SU-DHL-6 (cell line): ENCODE measurements at regions not wholly inside any gene's neighbourhood (a gene's known extent, or its start where the extent isn't known, plus 50 kb on each side); places are given as distances from the start of the nearest gene placed in this dataset.

Experiments
- H2AFZ ChIP-seq: fragments of 200-600 bp; sonication (generic); 2 replicates; pipeline ENCODE4 v1.6.1; 2014; ENCODE audit warnings: low read depth, mild to moderate bottlenecking, moderate library complexity, mixed read lengths, antibody characterized with exemption, low read length; ENCODE audit not compliant: severe bottlenecking
- H3F3A ChIP-seq: fragments of 200-600 bp; shearing (Covaris generic); 2 replicates; pipeline ENCODE4 v1.6.0; 2016; ENCODE audit warnings: antibody characterized with exemption, mild to moderate bottlenecking; ENCODE audit not compliant: insufficient read depth
- H3K27ac ChIP-seq: fragments of 200-600 bp; sonication (generic); 2 replicates; pipeline ENCODE4 v1.5.1; 2016; ENCODE audit warnings: low read depth, mild to moderate bottlenecking, low read length, moderate library complexity, mixed read lengths
- H3K27me3 ChIP-seq: fragments of 200-600 bp; sonication (generic), shearing (Covaris generic); 2 replicates; pipeline ENCODE4 v1.6.0; 2014; ENCODE audit warnings: mild to moderate bottlenecking, low read length
- H3K36me3 ChIP-seq: fragments of 200-600 bp; sonication (generic); 2 replicates; pipeline ENCODE4 v1.6.1; 2014; ENCODE audit warnings: mild to moderate bottlenecking, low read length, mixed read lengths
- H3K4me2 ChIP-seq: fragments of 300-600, 200-600 bp; shearing (Covaris generic), sonication (generic); 2 replicates; pipeline ENCODE4 v1.6.0; 2014; ENCODE audit warnings: low read length, low read depth, mild to moderate bottlenecking; ENCODE audit not compliant: poor library complexity, severe bottlenecking
- H3K4me3 ChIP-seq: fragments of 200-600 bp; sonication (generic); 2 replicates; pipeline ENCODE4 v1.5.1; 2014; ENCODE audit warnings: antibody characterized with exemption, low read length, mild to moderate bottlenecking, mixed read lengths; ENCODE audit not compliant: insufficient read depth, poor library complexity, severe bottlenecking
- H3K79me2 ChIP-seq: fragments of 200-600 bp; sonication (generic); 2 replicates; pipeline ENCODE4 v1.6.1; 2014; ENCODE audit warnings: mild to moderate bottlenecking, low read length, moderate library complexity; ENCODE audit not compliant: insufficient read depth
- H3K9ac ChIP-seq: fragments of 200-600 bp; sonication (generic); 2 replicates; pipeline ENCODE4 v1.7.0; 2014; ENCODE audit warnings: mild to moderate bottlenecking, low read length
- H3K9me2 ChIP-seq: fragments of 200-600 bp; sonication (generic); replicated peaks from 2 replicates; pipeline ENCODE4 v1.6.1; 2014; ENCODE audit warnings: low read length; ENCODE audit not compliant: insufficient read depth
- H3K9me3 ChIP-seq: fragments of 200-600 bp; sonication (generic); 2 replicates; pipeline ENCODE4 v1.6.1; 2014; ENCODE audit warnings: low read length, mixed read lengths; ENCODE audit not compliant: insufficient read depth
- H4K20me1 ChIP-seq: fragments of 200-600 bp; sonication (generic); 2 replicates; pipeline ENCODE4 v1.6.1; 2014; ENCODE audit warnings: low read depth, mild to moderate bottlenecking, antibody characterized with exemption, low read length, moderate library complexity, mixed read lengths
- EZH2phosphoT487 ChIP-seq: fragments of 200-600 bp; sonication (generic), shearing (Covaris generic); conservative IDR thresholded peaks from 2 replicates; pipeline ENCODE4 v1.6.1; 2018; ENCODE audit warnings: mild to moderate bottlenecking, antibody characterized with exemption, low read length, moderate library complexity, mixed read lengths
- TF ChIP-seq, protein P1 (sequence below): fragments of 200-600 bp; sonication (generic); IDR thresholded peaks from one replicate; pipeline ENCODE4 v1.5.1; 2017; ENCODE audit warnings: antibody characterized with exemption, mild to moderate bottlenecking, low read length, moderate library complexity; ENCODE audit not compliant: insufficient read depth, poor library complexity, severe bottlenecking

- no peak overlapping the region for H3K4me3 ChIP-seq
- no peaks in the 10 kb centered on the region for H3K27me3 ChIP-seq
- TF ChIP-seq, protein P1, sequence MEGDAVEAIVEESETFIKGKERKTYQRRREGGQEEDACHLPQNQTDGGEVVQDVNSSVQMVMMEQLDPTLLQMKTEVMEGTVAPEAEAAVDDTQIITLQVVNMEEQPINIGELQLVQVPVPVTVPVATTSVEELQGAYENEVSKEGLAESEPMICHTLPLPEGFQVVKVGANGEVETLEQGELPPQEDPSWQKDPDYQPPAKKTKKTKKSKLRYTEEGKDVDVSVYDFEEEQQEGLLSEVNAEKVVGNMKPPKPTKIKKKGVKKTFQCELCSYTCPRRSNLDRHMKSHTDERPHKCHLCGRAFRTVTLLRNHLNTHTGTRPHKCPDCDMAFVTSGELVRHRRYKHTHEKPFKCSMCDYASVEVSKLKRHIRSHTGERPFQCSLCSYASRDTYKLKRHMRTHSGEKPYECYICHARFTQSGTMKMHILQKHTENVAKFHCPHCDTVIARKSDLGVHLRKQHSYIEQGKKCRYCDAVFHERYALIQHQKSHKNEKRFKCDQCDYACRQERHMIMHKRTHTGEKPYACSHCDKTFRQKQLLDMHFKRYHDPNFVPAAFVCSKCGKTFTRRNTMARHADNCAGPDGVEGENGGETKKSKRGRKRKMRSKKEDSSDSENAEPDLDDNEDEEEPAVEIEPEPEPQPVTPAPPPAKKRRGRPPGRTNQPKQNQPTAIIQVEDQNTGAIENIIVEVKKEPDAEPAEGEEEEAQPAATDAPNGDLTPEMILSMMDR = no peak
- no peak overlapping the region for H3K27ac ChIP-seq
- H4K20me1 ChIP-seq = no peaks in the 10 kb centered on the region
- H3K9ac ChIP-seq = no peak overlapping the region
- no peaks in the 10 kb centered on the region for H3K9me2 ChIP-seq
- H3F3A ChIP-seq = no peaks in the 10 kb centered on the region
- H3K4me2 ChIP-seq = no peak overlapping the region
- no peaks in the 10 kb centered on the region; the same call in 1 of the 2 replicates for H3K9me3 ChIP-seq
- no peak overlapping the region for H2AFZ ChIP-seq
- H3K36me3 ChIP-seq = no peaks in the 10 kb centered on the region
- H3K79me2 ChIP-seq = no peaks in the 10 kb centered on the region
Observed at GRCh38 chr10:125325326-125325725, 165.0 kb upstream of the CTBP2 start.

GRCh38 chr10:125316436-125316835, 156.1 kb upstream of the CTBP2 start:
- Histone ChIP-seq H3K4me3 (no peak overlapping the region), H3K9ac (no peak overlapping the region), H3K9me3 (no peaks in the 10 kb centered on the region), H4K20me1 (no peaks in the 10 kb centered on the region), H3K9me2 (no peaks in the 10 kb centered on the region), H3K36me3 (no peaks in the 10 kb centered on the region), H2AFZ (no peak overlapping the region), H3F3A (no peaks in the 10 kb centered on the region), H3K4me2 (no peak overlapping the region), H3K27me3 (no peaks in the 10 kb centered on the region), H3K27ac (no peak overlapping the region), H3K79me2 (no peaks in the 10 kb centered on the region)
- TF ChIP-seq, protein P1 = no peak
- TF ChIP-seq EZH2phosphoT487 = no peak

GRCh38 chr10:125300937-125301336, 140.6 kb upstream of the CTBP2 start:
- H3K27ac ChIP-seq = no peak overlapping the region
- no peaks in the 10 kb centered on the region for H3F3A ChIP-seq
- H3K4me2 ChIP-seq = no peak overlapping the region
- no peaks in the 10 kb centered on the region for H3K79me2 ChIP-seq
- no peaks in the 10 kb centered on the region for H4K20me1 ChIP-seq
- no peak overlapping the region for H2AFZ ChIP-seq
- H3K4me3 ChIP-seq = no peak overlapping the region
- no peak for TF ChIP-seq EZH2phosphoT487
- TF ChIP-seq, protein P1 = no peak
- no peaks in the 10 kb centered on the region for H3K36me3 ChIP-seq
- H3K9me2 ChIP-seq = no peaks in the 10 kb centered on the region
- no peaks in the 10 kb centered on the region for H3K27me3 ChIP-seq
- no peak overlapping the region for H3K9ac ChIP-seq
- H3K9me3 ChIP-seq = no peaks in the 10 kb centered on the region

DNA sequence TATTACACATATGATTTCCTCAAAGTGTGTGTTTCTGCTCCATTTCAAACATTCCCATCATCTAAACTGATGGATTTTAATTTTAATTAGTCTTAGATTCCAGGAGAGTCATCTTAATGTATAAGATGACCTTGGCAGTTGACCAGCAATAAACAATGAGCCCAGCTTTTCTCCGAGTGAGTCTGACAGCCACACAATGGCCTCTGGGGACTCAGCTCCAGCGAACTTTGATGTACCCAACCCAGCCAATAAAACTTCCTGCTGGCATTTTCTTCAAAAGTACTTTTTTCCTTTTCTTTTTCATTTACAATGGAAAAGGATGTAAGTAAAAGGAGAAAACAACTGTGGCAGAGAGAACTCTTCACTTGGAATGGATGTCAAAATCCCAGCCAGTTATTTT, 139.1 kb upstream of the CTBP2 start:
- Histone ChIP-seq H3K4me3 (no peak overlapping the region), H3K36me3 (no peaks in the 10 kb centered on the region), H3K9me3 (no peaks in the 10 kb centered on the region), H3K9ac (no peak overlapping the region), H3F3A (no peaks in the 10 kb centered on the region), H3K79me2 (no peaks in the 10 kb centered on the region), H3K27me3 (no peaks in the 10 kb centered on the region), H4K20me1 (no peaks in the 10 kb centered on the region), H2AFZ (no peak overlapping the region), H3K4me2 (no peak overlapping the region), H3K9me2 (no peaks in the 10 kb centered on the region), H3K27ac (no peak overlapping the region)
- TF ChIP-seq EZH2phosphoT487 = no peak
- TF ChIP-seq, protein P1 = no peak
